ENCODE measurements at regions not wholly inside any gene's neighbourhood (a gene's known extent, or its start where the extent isn't known, plus 50 kb on each side); places are given as distances from the start of the nearest gene placed in this dataset.

- DNase-seq (ENCODE audit: low read depth, low spot score): no peak
These were observed 71.8 kb downstream of the C4orf33 start for GRCh38 chr4:129167640-129168260.

GRCh38 chr4:129172181-129172580 is 76.2 kb downstream of the C4orf33 start:
- DNase-seq (ENCODE audit: low read depth, low spot score): no peak

- no peak for DNase-seq (ENCODE audit: low read depth, low spot score)
These were observed 80.9 kb downstream of the C4orf33 start for GRCh38 chr4:129176864-129177263.

- DNase-seq (ENCODE audit: low read depth, low spot score): no peak
These were observed 83.3 kb downstream of the C4orf33 start for GRCh38 chr4:129179276-129179675.

GRCh38 chr4:129189630-129190029 is 93.7 kb downstream of the C4orf33 start:
- DNase-seq (ENCODE audit: low read depth, low spot score): no peak

GRCh38 chr4:129193357-129194100 is 97.6 kb downstream of the C4orf33 start:
- no peak for DNase-seq (ENCODE audit: low read depth, low spot score)

- DNase-seq (ENCODE audit: low read depth, low spot score): no peak
These were observed 112.5 kb downstream of the C4orf33 start for GRCh38 chr4:129208481-129208880.

- no peak for DNase-seq (ENCODE audit: low read depth, low spot score)
These were observed 117.7 kb downstream of the C4orf33 start for GRCh38 chr4:129213692-129214091.

GRCh38 chr4:129218360-129218759 is 122.4 kb downstream of the C4orf33 start:
- no peak for DNase-seq (ENCODE audit: low read depth, low spot score)

GRCh38 chr4:129218897-129219296 is 122.9 kb downstream of the C4orf33 start:
- no peak for DNase-seq (ENCODE audit: low read depth, low spot score)

- DNase-seq (ENCODE audit: low read depth, low spot score): no peak
These were observed 124.3 kb downstream of the C4orf33 start for GRCh38 chr4:129220254-129220653.

- peak; percentile 32 for DNase-seq (ENCODE audit: low read depth, low spot score)
These were observed 128.0 kb downstream of the C4orf33 start for GRCh38 chr4:129223945-129224344.

- DNase-seq (ENCODE audit: low read depth, low spot score): no peak
These were observed 134.9 kb downstream of the C4orf33 start for GRCh38 chr4:129230846-129231245.

- no peak for DNase-seq (ENCODE audit: low read depth, low spot score)
These were observed 136.1 kb downstream of the C4orf33 start for GRCh38 chr4:129231945-129232588.

GRCh38 chr4:129232589-129233337 is 136.8 kb downstream of the C4orf33 start:
- no peak for DNase-seq (ENCODE audit: low read depth, low spot score)

GRCh38 chr4:129233691-129234090 is 137.7 kb downstream of the C4orf33 start:
- no peak for DNase-seq (ENCODE audit: low read depth, low spot score)

- DNase-seq (ENCODE audit: low read depth, low spot score): no peak
These were observed 140.4 kb downstream of the C4orf33 start for GRCh38 chr4:129236351-129236750.

GRCh38 chr4:129239088-129239487 is 143.1 kb downstream of the C4orf33 start:
- DNase-seq (ENCODE audit: low read depth, low spot score): no peak

GRCh38 chr4:129240816-129241215 is 144.9 kb downstream of the C4orf33 start:
- DNase-seq (ENCODE audit: low read depth, low spot score): no peak

GRCh38 chr4:129246145-129246544 is 150.2 kb downstream of the C4orf33 start:
- DNase-seq (ENCODE audit: low read depth, low spot score): no peak

- DNase-seq (ENCODE audit: low read depth, low spot score): no peak
These were observed 151.0 kb downstream of the C4orf33 start for GRCh38 chr4:129246910-129247461.

- no peak for DNase-seq (ENCODE audit: low read depth, low spot score)
These were observed 152.7 kb downstream of the C4orf33 start for GRCh38 chr4:129248621-129249020.
